HG02870 (cell line): ENCODE measurements at regions not wholly inside any gene's neighbourhood (a gene's known extent, or its start where the extent isn't known, plus 50 kb on each side); places are given as distances from the start of the nearest gene placed in this dataset.

Source experiments
- ATAC-seq: cut with Tn5 transposase; IDR thresholded peaks from one replicate; pipeline ENCODE4 v1.9.1; 2021; ENCODE audit warnings: mild to moderate bottlenecking, moderate library complexity; ENCODE audit not compliant: unreplicated experiment

DNA sequence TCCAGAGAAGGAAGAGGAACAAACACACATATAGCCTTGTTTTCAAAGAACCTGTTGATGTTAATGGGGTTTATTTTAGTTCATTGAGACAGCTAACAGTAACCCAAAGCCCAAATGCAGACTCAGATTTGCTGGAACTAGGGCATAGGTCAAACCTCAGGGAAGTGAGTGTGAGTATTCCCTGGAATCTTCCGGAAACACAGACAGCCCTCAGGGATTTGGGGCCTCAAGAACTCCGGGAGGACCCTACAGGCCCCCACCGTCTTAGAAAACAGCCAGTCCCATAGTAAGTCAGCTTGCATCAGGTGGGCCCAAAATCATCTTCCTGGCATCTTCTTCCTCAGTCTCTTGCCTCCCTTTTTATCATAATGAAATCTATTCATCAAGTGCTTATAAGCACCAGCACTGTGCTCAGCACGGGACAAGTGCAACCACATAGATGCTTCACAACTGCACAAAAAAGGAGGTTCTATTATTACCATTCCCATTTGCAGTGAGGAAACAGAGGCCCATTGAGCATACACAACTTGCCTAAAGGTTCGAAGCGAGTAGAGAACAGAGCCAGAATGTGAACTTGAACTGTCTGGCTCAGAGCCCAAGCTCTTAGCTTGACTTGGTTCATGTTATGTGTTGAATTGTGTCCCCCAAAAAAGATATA is 50.2 kb upstream of the BCL11A start:
- ATAC-seq: no peak

DNA sequence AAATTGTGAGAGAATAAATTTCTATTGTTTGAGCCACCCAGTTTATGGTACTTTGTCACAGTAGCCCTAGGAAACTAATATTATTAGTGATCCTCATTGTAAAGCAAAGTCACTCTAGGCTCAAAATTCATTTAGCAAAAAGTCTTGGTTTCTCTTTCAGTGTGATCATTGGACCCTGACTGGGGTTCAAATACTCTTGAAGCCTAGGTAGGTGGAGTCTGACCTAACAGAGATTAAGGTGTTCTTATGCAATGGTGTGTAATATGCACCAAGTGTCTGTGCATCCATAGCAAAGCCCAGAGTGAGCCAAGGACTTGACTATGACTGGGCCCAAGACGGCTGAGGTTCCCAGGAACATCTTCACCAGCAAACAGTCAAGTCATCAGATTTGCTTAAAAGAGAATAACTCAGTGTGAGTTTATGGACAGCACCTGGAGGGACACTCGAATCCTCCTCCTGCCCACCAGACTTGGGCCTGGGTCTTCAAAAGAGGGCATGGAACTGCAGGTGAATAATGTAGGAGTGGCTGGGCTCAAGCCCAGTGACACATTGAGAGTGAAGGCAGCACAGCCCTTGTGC is 51.1 kb upstream of the BCL11A start:
- no peak for ATAC-seq

DNA sequence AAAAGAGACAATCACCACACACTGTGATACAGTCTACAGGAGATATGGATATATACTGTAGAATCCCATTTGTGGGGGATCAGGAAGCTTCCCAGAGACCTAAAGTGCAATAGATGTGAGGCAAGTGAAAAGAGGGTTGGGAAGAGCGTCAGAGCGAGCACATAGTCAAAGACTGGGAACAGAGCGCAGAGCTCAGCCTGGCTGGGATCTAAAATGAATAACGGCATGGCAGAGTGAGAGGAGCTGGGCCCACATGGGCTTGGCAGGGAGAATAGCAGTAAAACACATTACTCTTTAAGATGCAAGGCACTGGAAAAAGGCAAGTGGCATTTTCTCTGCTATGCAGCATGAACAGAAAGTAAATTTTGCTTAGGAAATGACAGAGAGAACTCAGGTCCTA is 52.4 kb upstream of the BCL11A start:
- no peak for ATAC-seq

DNA sequence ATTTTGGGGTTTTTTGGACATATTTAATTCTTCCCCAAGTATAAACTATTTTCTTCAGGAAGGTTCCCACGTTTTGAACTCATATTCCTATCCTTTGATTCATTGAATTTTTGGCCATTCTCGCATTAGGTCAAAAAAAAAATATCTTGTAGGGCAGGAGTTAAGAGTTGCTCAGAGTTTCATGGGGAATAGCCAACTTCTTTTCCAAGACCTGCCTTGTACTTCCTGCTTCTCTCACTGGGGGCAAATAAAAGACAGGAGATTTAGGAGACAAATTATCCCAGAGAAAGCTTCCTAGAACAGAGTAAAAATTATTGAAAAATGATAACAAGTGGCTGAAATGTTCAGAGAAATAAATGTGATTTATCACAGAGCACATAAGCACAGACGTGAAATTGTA is 55.2 kb upstream of the BCL11A start:
- ATAC-seq: no peak

DNA sequence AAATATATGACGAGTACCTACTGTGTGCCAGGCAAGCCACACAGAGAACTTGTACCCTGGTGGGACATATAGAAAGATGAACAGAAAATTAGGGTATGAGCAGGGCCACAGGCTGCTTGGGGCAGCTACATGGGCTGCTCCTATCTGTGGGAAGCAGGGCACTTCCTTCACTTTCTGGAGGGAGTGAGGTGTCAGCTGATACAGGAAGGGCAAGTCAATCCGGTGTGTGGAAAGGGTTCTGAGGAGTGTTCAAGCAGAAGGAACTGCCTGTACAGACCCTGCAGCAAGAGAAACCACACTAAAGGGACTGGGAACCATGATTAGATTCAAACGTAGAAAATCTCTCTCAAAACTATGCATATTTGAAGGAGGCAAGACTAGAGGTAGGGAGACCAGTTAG is 58.6 kb upstream of the BCL11A start:
- no peak for ATAC-seq

DNA sequence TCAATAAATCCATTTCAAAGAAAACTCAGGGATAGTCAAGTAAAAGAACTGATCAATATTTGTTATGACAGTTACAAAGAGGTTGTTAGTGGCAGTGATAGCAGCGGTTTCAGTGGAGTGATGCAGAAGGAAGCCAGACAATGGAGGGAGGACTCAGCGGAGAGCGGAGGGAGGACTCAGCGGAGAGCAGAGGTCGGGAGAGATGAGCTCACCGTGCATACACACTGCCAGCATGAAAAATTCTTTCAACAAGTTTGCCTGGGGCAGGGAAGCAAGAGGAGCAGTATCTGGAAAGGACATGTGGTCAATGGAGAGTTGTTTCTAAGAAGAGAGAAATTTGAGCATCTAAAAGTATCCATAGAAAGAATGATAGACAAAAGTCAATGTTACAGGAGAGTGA is 60.9 kb upstream of the BCL11A start:
- no peak for ATAC-seq

DNA sequence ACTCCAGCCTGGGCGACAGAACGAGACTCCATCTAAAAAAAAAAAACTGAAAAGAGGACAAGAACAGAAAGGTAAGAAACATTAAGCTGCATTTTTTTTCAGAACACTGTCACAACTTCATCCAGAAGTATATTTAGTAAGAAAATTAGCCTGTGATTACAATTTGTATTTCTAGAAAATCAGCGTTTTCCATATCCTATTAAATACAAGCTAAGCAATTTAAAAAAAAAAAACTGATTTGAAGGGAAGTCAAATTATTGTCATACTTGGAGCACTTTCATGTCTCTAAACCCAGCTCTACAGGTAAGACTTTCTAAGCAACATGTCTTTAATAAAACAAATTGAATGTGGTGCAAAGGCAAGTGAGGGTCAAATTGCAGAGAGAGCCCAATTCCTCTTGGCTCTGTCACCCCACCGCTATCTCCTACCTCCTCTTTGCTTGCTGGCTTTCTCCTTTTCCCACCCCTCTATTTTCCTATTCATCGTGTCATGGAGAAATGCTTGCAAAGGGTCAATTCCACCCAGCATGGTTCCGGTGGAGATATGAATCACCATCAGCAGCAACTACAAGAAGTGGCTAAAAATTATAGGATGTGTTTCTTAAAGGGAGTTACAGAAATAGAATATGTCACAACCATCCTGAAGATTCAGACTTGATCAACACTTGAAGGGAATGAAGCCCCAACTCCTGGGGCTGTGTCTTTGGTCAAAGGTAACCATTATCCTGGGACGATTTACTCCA is 68.4 kb upstream of the BCL11A start:
- ATAC-seq: no peak

DNA sequence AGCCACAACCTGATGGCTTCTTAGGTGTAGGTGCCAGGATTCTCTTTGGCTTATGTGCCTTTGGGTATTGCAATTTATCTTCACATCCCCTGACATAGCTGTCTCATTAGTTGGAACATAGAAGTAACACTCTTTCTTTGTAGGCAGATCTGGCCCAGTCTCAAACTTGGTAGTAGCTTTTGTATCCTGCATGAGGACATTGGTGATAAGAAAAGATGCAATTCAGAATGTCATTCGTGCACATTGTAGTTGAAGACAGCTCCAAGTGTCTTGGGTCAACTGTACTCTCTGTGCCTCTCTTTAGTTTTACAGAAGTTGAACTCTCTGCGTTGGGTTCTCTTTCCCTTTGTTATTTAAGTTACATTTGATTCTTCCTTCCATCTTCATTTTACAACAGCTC is 69.6 kb upstream of the BCL11A start:
- no peak for ATAC-seq

DNA sequence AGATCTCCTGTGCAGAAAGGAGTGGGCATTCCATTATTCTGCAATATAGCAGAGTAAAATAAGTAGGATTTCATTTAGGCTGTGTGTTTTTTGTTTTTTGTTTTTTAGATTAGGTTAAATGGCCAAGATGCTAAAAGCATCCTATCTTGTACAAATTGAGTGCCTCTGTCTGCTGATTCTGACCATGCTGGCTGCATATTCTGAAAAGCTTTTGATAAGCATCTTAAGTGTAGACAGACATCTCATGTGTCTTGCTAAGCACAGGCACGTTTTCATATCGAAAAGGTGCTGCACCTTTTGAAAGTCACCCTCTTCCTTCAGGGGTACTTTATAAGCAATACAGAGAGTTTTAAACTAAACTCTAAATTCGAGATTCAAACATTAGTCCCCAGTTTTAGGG is 74.0 kb upstream of the BCL11A start:
- no peak for ATAC-seq

DNA sequence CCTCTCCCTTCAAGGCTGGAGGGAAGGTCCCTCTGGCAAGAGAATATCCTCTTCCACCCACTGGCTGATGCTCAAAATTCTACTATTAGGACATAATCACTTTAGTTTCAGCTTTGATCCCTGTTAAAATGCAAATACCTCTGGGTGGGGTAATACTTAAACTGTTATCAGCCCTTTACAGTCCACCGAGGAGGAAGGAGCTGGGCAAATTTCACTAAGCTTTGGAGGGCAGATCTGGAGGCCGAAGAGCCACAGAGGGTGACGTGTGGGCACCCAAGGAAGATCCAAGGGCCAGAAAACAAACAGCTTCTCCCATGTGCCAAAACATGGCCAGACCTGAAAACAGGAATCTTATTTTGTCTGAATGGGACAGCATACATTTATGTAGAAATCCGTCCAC is 74.6 kb upstream of the BCL11A start:
- ATAC-seq: no peak

DNA sequence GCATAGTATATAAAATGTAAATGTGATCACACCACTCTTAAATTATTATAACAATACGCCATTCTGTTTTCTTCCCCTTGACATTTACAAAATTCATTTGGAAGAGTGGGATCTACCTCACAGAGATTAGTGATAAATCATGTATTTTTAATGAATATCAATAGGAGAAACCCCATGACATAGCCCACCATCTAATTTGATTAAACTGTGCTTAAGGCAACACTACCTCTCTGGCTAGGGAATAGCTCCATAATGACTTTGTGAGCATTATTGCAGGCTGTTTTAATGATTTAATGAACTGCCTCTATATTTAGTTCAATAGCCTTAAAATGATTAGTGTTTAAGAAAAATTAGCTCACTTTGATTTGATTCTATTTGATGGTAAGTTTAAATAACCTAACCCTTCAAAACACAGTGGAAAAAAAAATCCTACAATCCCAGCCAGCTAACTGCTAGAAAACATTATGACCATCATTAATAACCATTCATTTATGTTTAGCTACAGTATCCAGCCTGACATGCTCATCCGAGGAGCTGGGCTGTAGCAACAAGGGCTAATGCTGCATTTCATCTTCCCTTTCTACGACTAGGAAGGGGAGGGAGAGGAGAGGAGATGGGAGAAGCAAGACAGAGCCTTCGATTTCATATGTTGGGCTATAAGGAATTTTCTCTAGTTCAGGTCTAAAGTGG is 75.3 kb upstream of the BCL11A start:
- no peak for ATAC-seq

DNA sequence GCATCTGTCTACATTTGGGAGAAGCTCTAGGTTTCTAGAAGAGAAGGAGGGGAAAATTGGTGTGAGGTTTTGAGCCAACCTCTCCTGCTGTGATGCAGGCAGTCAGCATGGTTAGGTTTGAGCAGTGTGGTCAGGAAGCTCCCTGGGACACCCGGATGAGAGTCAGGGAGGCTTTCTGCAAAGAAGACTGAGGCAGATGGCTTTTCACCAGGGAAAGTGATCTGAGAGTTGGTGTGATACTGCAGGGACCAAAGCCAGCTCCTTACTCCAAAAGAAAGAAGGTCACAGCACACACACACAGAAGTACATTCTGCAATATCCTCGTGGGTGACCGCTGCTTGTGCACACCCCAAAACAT is 75.8 kb upstream of the BCL11A start:
- no peak for ATAC-seq

DNA sequence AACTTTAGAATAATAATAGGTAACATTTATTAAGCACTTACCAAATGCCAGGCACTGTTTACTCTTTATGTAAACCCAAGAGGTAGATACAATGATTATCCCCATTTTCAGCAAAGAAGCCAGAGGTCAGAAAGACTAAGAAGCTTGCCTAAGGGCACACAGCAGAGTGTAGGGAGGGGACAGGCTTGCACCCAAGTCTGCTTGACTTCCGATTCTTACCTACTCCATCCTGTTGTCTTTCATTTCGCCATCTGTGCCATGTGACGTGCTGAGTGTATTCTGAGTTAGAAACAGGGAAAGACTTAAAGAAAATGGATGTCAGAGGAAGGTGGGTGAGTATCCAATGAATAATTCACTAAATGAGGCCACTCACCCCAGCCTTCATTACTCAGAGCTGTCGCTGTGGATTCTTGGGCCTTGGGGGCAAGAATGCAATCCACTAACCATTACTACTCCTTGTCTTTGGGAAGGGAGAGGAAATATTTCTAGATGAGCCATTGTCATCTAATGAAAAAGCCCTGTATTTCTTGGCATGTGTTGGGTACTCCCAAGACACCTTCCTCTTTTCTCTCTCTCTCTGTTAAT is 76.4 kb upstream of the BCL11A start:
- ATAC-seq: no peak

DNA sequence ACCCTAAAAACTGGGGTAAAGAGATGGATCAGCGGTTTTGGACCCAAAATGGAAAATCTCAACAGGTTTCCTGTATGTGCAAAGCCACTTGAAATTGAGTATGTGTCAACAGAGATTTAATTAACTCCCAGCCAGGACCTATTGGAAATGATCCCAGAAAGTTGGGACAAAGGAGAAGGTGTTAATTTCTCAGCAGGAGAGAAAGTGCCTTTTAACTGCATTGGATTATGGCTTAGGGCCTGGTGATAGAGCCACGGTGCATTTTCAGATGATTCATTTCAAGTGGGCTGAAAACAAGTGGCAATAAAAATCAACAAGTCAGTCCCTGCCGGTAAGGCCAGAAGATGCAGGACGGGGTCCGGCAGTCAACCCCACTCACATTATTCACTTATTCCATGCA is 80.2 kb upstream of the BCL11A start:
- ATAC-seq: no peak

DNA sequence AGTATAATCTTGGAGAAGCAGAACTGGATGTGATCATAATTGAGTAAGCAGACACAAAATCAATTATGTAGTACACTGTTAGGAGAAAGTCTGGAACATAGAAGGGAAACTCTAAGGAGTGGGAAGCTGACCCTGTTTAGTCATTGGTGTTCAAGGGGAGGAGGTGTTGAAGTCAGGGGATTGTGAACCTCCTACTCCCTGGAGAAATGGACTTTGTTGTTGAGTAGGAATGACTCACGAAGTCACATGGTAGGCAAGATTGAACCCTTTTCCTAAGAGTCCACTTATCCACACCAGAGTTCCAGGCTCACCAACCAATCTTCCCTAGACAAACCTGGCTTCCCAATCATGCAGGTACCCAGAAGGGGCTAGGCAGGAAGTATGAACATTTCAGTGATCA is 81.0 kb upstream of the BCL11A start:
- ATAC-seq: no peak

DNA sequence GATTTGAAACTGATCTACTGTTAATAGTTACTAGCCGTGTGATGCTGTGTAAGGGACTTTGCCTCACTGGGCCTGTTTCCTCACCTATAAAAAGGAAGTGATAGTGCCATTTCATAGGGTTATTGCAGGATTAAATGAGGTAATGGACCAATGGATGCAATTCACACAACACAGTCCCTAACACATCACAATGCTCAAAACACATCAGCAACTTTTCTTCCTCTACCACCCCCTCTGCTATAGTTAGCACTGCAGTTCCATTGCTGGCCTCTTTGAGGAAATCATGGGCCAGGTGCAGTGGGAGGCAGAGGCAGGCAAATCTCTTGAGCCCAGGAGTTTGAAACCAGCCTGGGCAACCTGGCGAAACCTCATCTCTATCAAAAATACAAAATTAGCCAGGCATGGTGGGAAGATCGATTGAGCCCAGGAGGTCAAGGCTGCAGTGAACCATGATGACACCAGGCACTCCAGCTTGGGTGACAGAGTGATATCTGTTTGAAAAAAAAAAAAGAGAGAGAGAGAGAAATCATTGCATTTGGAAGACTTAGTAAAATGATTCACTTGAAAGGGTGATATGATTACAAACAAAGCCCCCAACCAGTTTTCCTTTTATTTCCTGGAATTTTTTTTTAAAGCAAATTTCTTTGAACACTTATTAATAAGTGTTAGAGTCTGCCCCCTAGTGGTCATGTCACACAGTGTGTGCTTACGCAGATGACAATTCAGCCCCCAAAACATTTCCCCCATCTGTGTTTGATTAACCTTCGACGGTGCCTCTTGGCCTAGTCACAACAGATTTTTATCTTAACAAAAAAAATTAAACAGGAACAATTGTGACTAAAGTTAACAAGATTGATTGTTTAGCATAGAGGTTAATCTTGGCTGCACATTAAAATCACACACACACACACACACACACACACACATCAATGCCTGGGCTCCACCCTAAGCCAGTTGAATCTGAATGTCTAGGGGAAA is 88.6 kb upstream of the BCL11A start:
- ATAC-seq: peak; percentile 56

DNA sequence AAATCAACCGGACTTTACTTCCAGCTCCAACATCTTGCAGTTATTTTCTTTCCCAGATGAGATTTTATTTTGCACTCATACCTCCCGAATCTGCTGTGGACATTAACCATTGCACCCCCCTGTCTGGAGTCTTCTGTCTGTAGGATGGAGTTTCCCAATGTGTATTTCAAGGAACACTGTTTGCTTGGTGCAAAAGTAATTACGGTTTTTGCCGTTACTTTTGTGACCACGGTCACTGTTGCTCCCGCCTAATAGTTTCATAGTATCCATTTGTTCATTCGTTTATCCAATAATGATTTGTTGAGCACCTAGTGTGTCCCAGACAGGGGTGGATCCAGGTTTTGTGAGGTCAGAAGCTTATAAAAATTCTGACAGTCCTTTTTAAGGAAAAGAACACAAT is 90.3 kb upstream of the BCL11A start:
- no peak for ATAC-seq

DNA sequence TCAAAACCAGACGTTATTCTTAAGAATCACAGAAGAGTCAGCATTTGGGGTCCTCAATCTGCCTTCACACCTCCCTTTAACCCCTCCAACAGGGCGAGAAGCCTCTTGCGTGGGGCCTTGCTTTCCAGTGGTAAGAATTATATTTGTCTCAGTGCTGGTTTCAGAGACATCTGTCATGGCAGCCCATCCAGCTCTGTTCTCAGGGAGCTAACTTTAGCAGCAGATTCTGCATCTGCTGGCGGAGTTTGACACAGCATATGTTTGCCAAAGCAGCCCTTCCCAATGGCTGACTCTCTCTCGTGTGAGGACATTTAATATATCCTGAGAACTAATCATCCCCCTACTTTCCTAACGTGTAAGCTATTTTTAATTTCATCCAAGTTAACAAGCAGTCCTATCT is 91.5 kb upstream of the BCL11A start:
- ATAC-seq: no peak

DNA sequence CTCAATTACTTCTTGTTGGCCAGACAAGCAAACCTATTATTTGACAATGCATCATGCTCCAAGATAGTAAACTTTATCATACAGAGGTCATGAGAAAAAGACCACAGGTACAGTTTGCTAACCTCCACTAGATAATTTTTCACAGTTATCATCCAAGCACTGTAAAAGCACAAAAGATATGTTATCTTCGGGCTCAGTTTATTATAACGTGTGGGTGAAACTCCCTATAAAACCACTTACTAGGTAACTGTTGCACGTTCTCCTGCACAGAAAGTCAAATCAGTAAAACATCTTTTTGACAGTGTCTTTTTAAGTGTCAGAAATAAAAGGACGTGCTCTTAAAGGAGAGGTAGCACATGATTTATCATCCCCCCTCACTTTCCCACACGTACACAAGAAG is 94.7 kb upstream of the BCL11A start:
- no peak for ATAC-seq

DNA sequence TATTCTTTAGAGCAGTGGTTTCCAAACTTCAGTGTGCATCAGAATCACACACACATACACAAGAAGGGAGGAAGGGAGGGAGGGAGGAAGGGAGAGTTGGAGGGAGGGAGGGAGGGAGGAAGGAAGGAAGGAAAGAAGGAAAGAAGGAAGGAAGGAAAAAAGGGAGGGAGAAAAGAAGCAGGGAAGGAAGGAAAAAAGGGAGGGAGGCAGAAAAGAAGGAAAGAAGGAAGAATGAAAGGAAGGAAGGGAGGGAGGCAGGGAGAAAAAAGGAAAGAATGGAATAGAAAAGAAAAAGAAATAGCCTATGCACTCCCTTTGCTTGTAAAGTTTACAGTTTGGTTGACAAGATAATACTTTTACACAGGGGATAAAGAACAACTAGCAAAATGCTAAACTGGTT is 96.3 kb upstream of the BCL11A start:
- no peak for ATAC-seq
